Progenitor cell of endocrine pancreas (in vitro differentiated cells): ENCODE measurements at regions not wholly inside any gene's neighbourhood (a gene's known extent, or its start where the extent isn't known, plus 50 kb on each side); places are given as distances from the start of the nearest gene placed in this dataset.

Experiments
- DNase-seq: peaks from one replicate; pipeline ENCODE4 v3.0.0; 2021; ENCODE audit warnings: low spot score; ENCODE audit not compliant: unreplicated experiment
- H3K27ac Mint-ChIP-seq: 2 replicates; pipeline ENCODE4 v1.8.0; 2021; ENCODE audit warnings: mild to moderate bottlenecking, moderate library complexity, mixed read lengths
- H3K27me3 Mint-ChIP-seq: 2 replicates; pipeline ENCODE4 v1.8.0; 2021; ENCODE audit warnings: mixed read lengths
- H3K36me3 Mint-ChIP-seq: 2 replicates; pipeline ENCODE4 v1.8.0; 2022; ENCODE audit warnings: mixed read lengths; ENCODE audit not compliant: insufficient read depth
- H3K4me1 Mint-ChIP-seq: 2 replicates; pipeline ENCODE4 v1.8.0; 2021; ENCODE audit warnings: low read depth, mixed read lengths
- H3K4me3 Mint-ChIP-seq: 2 replicates; pipeline ENCODE4 v1.8.0; 2021; ENCODE audit warnings: low read depth, mild to moderate bottlenecking, moderate library complexity, mixed read lengths
- H3K9me3 Mint-ChIP-seq: 2 replicates; pipeline ENCODE4 v1.8.0; 2021; ENCODE audit warnings: low read depth, mixed read lengths
- TF ChIP-seq, protein P1 (sequence below): fragments of 200-600 bp; sonication (generic); IDR thresholded peaks from one replicate; pipeline ENCODE4 v1.5.0; 2021; ENCODE audit warnings: antibody characterized with exemption, mild to moderate bottlenecking; ENCODE audit not compliant: unreplicated experiment

DNA sequence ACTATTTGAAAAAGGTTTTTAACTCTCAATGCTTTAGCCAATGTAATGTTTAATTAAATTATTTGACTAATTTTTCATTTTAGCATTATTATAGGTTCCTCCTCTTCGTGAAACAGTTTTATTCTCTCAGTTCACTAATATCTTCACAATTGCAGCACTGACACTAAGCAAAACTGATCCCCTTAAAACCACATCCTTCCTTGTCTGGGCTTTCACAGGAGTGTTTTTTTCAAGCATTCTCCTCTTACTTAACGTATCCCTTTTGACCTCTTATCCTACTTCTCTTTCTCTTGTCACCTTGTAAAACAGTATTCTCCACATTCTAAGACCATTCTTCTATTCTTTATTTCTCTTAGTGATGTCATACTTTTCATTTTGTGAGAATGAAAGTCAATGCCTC is 112.8 kb downstream of the DSC3 start:
- peaks cover 6% of the 10 kb centered on the region for H3K4me1 Mint-ChIP-seq
- no peak overlapping the region for H3K4me3 Mint-ChIP-seq
- H3K9me3 Mint-ChIP-seq: no peaks in the 10 kb centered on the region
- no peaks in the 10 kb centered on the region for H3K36me3 Mint-ChIP-seq
- TF ChIP-seq, protein P1, sequence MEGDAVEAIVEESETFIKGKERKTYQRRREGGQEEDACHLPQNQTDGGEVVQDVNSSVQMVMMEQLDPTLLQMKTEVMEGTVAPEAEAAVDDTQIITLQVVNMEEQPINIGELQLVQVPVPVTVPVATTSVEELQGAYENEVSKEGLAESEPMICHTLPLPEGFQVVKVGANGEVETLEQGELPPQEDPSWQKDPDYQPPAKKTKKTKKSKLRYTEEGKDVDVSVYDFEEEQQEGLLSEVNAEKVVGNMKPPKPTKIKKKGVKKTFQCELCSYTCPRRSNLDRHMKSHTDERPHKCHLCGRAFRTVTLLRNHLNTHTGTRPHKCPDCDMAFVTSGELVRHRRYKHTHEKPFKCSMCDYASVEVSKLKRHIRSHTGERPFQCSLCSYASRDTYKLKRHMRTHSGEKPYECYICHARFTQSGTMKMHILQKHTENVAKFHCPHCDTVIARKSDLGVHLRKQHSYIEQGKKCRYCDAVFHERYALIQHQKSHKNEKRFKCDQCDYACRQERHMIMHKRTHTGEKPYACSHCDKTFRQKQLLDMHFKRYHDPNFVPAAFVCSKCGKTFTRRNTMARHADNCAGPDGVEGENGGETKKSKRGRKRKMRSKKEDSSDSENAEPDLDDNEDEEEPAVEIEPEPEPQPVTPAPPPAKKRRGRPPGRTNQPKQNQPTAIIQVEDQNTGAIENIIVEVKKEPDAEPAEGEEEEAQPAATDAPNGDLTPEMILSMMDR: no peak
- H3K27ac Mint-ChIP-seq: no peak overlapping the region
- H3K27me3 Mint-ChIP-seq: no peaks in the 10 kb centered on the region
- DNase-seq: no peak

- no peaks in the 10 kb centered on the region for H3K27me3 Mint-ChIP-seq
These were observed 113.5 kb downstream of the DSC3 start for GRCh38 chr18:30929065-30929464.

DNA sequence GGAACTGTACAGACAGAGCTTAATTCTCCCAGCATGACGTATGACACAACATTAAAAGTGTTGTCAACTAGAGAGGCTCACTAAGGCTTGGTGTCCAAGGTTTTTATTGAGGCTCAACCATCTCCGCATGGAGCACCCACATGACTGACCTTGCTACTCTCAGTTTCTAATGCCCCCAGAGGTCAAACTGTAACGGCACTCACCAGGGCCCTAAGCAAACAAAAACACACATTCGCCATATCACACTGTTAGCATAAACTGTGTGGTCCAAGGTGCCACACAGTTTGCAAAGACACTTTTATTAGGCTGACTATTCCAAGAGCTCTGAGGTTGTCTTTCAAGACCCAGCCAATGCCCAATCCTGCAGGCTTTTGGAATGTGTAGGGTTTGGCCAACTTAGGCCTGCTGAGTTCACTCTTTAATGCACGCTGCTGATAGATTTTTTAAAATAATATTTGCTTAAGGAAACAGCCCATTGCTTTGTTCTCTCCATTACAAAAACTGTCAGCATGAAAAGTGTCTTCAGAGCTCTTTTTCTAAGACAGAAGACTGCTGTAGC is 114.9 kb downstream of the DSC3 start:
- TF ChIP-seq, protein P1: no peak
- H3K27ac Mint-ChIP-seq: no peak overlapping the region
- DNase-seq: no peak
- H3K36me3 Mint-ChIP-seq: no peaks in the 10 kb centered on the region
- no peaks in the 10 kb centered on the region for H3K9me3 Mint-ChIP-seq
- peaks cover 3% of the 10 kb centered on the region for H3K4me1 Mint-ChIP-seq
- H3K4me3 Mint-ChIP-seq: no peak overlapping the region
- no peaks in the 10 kb centered on the region for H3K27me3 Mint-ChIP-seq

More at GRCh38 chr18:30929065-30929464, 113.5 kb downstream of the DSC3 start:
- Mint-ChIP-seq H3K27ac (no peak overlapping the region), H3K4me1 (peaks cover 6% of the 10 kb centered on the region), H3K36me3 (no peaks in the 10 kb centered on the region), H3K9me3 (no peaks in the 10 kb centered on the region), H3K4me3 (no peak overlapping the region)
- TF ChIP-seq, protein P1: no peak
- no peak for DNase-seq

DNA sequence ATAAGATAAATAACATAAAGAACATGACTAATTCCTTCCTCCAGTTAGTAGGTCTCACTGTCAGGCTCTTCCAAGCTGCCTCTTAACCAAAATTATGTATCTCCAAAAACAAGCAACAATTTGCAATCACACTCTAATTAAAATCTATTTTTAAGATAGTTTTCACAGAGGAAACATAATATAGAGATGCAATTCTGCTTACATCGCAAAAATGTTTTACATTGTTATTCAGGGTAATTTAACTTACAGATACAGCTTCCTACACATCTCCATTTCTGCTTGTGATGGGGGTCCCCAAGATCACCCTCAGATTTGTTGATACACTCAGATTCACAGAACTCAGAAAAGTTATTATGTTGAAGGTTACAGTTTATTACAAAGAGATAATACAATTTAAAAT is 115.5 kb downstream of the DSC3 start:
- H3K9me3 Mint-ChIP-seq: no peaks in the 10 kb centered on the region
- TF ChIP-seq, protein P1: no peak

GRCh38 chr18:30925795-30926194 is 116.7 kb downstream of the DSC3 start:
- Mint-ChIP-seq H3K36me3 (no peaks in the 10 kb centered on the region), H3K27me3 (no peaks in the 10 kb centered on the region), H3K4me1 (peaks cover 3% of the 10 kb centered on the region), H3K4me3 (no peak overlapping the region), H3K27ac (no peak overlapping the region), H3K9me3 (no peaks in the 10 kb centered on the region)
- TF ChIP-seq, protein P1: no peak
- no peak for DNase-seq

More for the DNA sequence above, 115.5 kb downstream of the DSC3 start:
- H3K4me1 Mint-ChIP-seq: peaks cover 3% of the 10 kb centered on the region
- no peaks in the 10 kb centered on the region for H3K27me3 Mint-ChIP-seq
- no peaks in the 10 kb centered on the region for H3K36me3 Mint-ChIP-seq
- no peak overlapping the region for H3K4me3 Mint-ChIP-seq
- no peak for DNase-seq
- no peak overlapping the region for H3K27ac Mint-ChIP-seq
